D721Med (cell line): ENCODE measurements at regions not wholly inside any gene's neighbourhood (a gene's known extent, or its start where the extent isn't known, plus 50 kb on each side); places are given as distances from the start of the nearest gene placed in this dataset.

ENCODE experiments used
- DNase-seq: peaks from one replicate; pipeline ENCODE4 v3.0.0; 2011; ENCODE audit warnings: low spot score; ENCODE audit not compliant: insufficient read length
- FAIRE-seq: peaks from 2 replicates; lab custom pipeline; 2011; peaks lifted over from hg19 to GRCh38; lab: Jason Lieb, UNC
- CTCF ChIP-seq: IDR thresholded peaks from 2 replicates; pipeline ENCODE4 v1.5.1; 2012; ENCODE audit warnings: mild to moderate bottlenecking, control low read depth; ENCODE audit not compliant: insufficient read depth; ENCODE audit errors: missing control alignments

DNA sequence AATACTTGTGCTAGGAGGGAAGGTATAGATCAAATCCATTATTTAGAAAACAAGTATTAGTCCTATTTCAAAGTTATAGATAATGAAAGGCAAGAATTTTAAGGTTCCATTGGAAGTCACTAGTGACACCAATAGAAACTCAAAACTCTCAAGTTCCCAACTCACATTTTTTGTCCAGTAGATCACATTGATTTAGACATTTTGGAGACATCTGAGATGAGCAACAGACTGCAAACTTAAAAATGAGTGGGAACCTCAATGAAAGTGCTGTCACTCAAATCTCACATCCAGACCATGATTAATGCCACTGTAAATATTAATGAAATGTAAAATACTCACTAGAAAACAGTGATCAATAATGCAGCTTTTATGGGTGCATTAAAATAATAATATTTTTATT is 405.0 kb downstream of the ENC1 start:
- DNase-seq (no peak), FAIRE-seq (no peak)
- no peak for TF ChIP-seq CTCF

GRCh38 chr5:74233571-74233970 is 407.0 kb downstream of the ENC1 start:
- FAIRE-seq = no peak
- no peak for DNase-seq
- TF ChIP-seq CTCF = no peak

DNA sequence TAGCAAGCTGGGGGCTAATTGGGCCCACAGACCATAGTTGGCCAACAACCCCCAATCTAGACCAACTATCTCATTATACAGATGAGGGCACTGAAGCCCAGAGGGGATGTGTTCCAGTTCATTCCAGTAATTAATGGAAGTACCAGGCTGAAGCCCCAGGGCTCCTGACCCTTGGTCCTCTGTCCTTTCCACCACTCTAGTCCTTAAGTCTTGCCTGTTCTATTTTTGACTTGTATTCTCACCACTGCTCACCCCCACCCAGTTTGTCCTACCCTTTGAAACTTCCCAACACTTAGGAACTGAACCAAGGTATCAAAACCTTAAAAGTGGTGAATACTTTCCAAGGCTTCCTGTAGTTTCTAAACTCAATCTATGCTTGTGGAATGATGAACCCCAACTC is 407.4 kb downstream of the ENC1 start:
- no peak for TF ChIP-seq CTCF
- FAIRE-seq (no peak), DNase-seq (no peak)

DNA sequence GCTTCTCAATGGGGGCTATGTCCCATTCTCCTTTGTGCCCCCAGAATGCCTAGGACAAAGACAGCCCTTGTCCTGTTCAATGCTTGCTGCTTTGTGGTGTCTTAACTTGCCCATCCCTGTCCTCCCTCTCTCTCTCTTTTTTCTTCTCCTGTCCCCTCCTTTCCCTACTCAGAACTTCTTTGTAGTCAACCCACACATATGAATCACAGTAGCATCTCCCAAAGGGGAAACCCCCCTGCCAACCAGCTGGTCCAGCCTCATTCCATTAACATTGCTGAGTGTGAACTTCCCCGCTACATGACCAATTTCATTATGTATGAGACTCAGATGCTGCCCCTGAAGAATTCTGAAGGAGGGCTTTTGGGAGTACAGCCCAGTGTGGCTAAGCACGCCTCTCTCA is 408.3 kb downstream of the ENC1 start:
- FAIRE-seq (no peak), DNase-seq (no peak)

GRCh38 chr5:74231697-74232096 is 408.8 kb downstream of the ENC1 start:
- FAIRE-seq (no peak), DNase-seq (no peak)
- TF ChIP-seq CTCF = no peak

More for the DNA sequence above, 408.3 kb downstream of the ENC1 start:
- TF ChIP-seq CTCF = no peak

- FAIRE-seq (no peak), DNase-seq (no peak)
- no peak for TF ChIP-seq CTCF
Measured at GRCh38 chr5:74226716-74227485, 413.6 kb downstream of the ENC1 start.

DNA sequence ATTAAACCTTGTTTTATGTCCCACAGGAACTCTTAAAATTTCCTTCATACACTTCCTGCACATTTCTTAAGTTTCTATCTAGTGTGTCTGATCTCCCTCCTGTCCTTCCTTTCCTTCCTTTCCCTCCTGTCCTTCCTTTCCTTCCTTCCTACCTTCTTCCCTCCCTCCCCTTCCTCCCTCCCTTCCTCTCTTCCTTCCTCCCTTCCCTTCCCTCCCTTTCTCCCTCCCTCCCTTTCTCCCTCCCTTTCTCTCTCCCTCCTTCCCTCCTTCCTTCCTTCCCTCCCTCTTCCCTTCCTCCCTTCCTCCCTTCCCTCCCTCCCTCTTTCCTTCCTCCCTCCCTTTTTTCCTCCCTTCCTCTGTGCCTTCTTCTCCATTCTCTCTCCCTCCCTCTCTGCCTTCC is 414.9 kb downstream of the ENC1 start:
- FAIRE-seq (no peak), DNase-seq (no peak)
- TF ChIP-seq CTCF = no peak
